ENCODE measurements at regions not wholly inside any gene's neighbourhood (a gene's known extent, or its start where the extent isn't known, plus 50 kb on each side); places are given as distances from the start of the nearest gene placed in this dataset.

- no peaks in the 10 kb centered on the region for H3K27me3 ChIP-seq (ENCODE audit: control insufficient read depth, insufficient read depth, low read length, poor library complexity, severe bottlenecking)
- Mint-ChIP-seq H3K27ac (no peak overlapping the region), H3K4me1 (peaks cover 4% of the 10 kb centered on the region), H3K36me3 (ENCODE audit: low read depth) (no peaks in the 10 kb centered on the region), H3K27me3 (ENCODE audit: insufficient read depth) (peaks cover 4% of the 10 kb centered on the region), H3K9me3 (no peaks in the 10 kb centered on the region), H3K4me3 (no peak overlapping the region)
- no peaks in the 10 kb centered on the region for H3K36me3 ChIP-seq (ENCODE audit: control insufficient read depth, insufficient read depth, low read length)
- no peaks in the 10 kb centered on the region for H3K9me3 ChIP-seq (ENCODE audit: control insufficient read depth, low read length)
- no peaks in the 10 kb centered on the region for H3K4me1 ChIP-seq (ENCODE audit: control insufficient read depth, insufficient read depth, low read length)
- WGBS, 2 experiments (ENCODE audit: insufficient coverage in 1 of 2, insufficient read length in 1 of 2), result 93 to 94% methylated on average over 3 to 12 of the region's 12 CpGs
- H3K4me3 ChIP-seq (ENCODE audit: low read length), result no peak overlapping the region
- H3K27ac ChIP-seq (ENCODE audit: low read depth, low read length), result no peak overlapping the region
- H3K9ac ChIP-seq (ENCODE audit: extremely low read depth, low read length, poor library complexity, severe bottlenecking), result no peak overlapping the region
- DNase-seq, result no peak
- TF ChIP-seq CTCF (conservative IDR thresholded peaks at IDR 0.05), result no peak
These were observed 121.9 kb downstream of the TMEM18 start for GRCh38 chr2:555164-555922.

DNA sequence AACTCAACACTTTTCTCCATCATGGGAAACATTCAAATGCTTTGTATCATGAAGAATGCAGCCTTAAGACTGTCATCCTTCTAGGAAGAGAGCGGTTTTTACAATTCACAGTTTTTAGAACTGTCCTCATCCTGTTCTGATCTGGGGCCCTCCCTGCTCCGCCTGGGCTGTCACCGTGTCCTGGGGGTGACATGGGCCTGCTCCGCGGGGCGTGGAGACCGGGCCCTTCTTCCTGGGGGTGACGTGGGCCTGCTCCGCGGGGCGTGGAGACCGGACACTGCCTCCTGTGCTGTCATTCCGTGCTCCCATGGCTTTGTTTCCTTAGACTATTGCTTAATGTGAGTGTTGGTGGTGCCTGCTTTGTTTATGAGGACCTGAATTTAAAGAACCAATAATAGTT lies 122.8 kb downstream of the TMEM18 start:
- Mint-ChIP-seq H3K4me3 (no peak overlapping the region), H3K27ac (no peak overlapping the region), H3K4me1 (peaks cover 4% of the 10 kb centered on the region), H3K36me3 (ENCODE audit: low read depth) (no peaks in the 10 kb centered on the region), H3K27me3 (ENCODE audit: insufficient read depth) (peaks cover 4% of the 10 kb centered on the region), H3K9me3 (no peaks in the 10 kb centered on the region)
- Histone ChIP-seq H3K36me3 (ENCODE audit: control insufficient read depth, insufficient read depth, low read length) (no peaks in the 10 kb centered on the region), H3K4me1 (ENCODE audit: control insufficient read depth, insufficient read depth, low read length) (no peaks in the 10 kb centered on the region), H3K27ac (ENCODE audit: low read depth, low read length) (no peak overlapping the region), H3K9ac (ENCODE audit: extremely low read depth, low read length, poor library complexity, severe bottlenecking) (no peak overlapping the region), H3K27me3 (ENCODE audit: control insufficient read depth, insufficient read depth, low read length, poor library complexity, severe bottlenecking) (no peaks in the 10 kb centered on the region), H3K4me3 (ENCODE audit: low read length) (no peak overlapping the region), H3K9me3 (ENCODE audit: control insufficient read depth, low read length) (no peaks in the 10 kb centered on the region)
- no peak for DNase-seq
- 80 to 81% methylated on average over 6 to 13 of the region's 13 CpGs for WGBS, 2 experiments (ENCODE audit: insufficient coverage in 1 of 2, insufficient read length in 1 of 2)
- TF ChIP-seq CTCF (conservative IDR thresholded peaks at IDR 0.05), result no peak

- no peak for DNase-seq
- Histone ChIP-seq H3K4me1 (ENCODE audit: control insufficient read depth, insufficient read depth, low read length) (no peaks in the 10 kb centered on the region), H3K9me3 (ENCODE audit: control insufficient read depth, low read length) (no peaks in the 10 kb centered on the region), H3K27ac (ENCODE audit: low read depth, low read length) (no peak overlapping the region), H3K36me3 (ENCODE audit: control insufficient read depth, insufficient read depth, low read length) (no peaks in the 10 kb centered on the region), H3K4me3 (ENCODE audit: low read length) (no peak overlapping the region), H3K9ac (ENCODE audit: extremely low read depth, low read length, poor library complexity, severe bottlenecking) (no peak overlapping the region), H3K27me3 (ENCODE audit: control insufficient read depth, insufficient read depth, low read length, poor library complexity, severe bottlenecking) (no peaks in the 10 kb centered on the region)
- Mint-ChIP-seq H3K4me1 (peaks cover 4% of the 10 kb centered on the region), H3K4me3 (no peak overlapping the region), H3K27me3 (ENCODE audit: insufficient read depth) (peaks cover 1% of the 10 kb centered on the region), H3K36me3 (ENCODE audit: low read depth) (no peaks in the 10 kb centered on the region), H3K9me3 (no peaks in the 10 kb centered on the region), H3K27ac (no peak overlapping the region)
- no peak for TF ChIP-seq CTCF (conservative IDR thresholded peaks at IDR 0.05)
- WGBS, 2 experiments (ENCODE audit: insufficient coverage in 1 of 2, insufficient read length in 1 of 2), result 89 to 95% methylated on average over 14 of the region's 14 CpGs
These were observed 124.3 kb downstream of the TMEM18 start for GRCh38 chr2:552906-553305.
